Ishikawa (cell line): ENCODE measurements at regions not wholly inside any gene's neighbourhood (a gene's known extent, or its start where the extent isn't known, plus 50 kb on each side); places are given as distances from the start of the nearest gene placed in this dataset.

Experiments used
- EGR1 ChIP-seq: IDR thresholded peaks from 2 replicates; pipeline ENCODE4 v1.6.1; 2012
- EP300 ChIP-seq: IDR thresholded peaks from 2 replicates; pipeline ENCODE4 v1.6.1; 2012; ENCODE audit warnings: borderline replicate concordance
- FOXM1 ChIP-seq: IDR thresholded peaks from 2 replicates; pipeline ENCODE4 v1.6.1; 2012; ENCODE audit warnings: low read depth, borderline replicate concordance
- RAD21 ChIP-seq: IDR thresholded peaks from 2 replicates; pipeline ENCODE4 v1.6.1; 2012; ENCODE audit warnings: low read depth
- REST ChIP-seq: IDR thresholded peaks from 2 replicates; pipeline ENCODE4 v1.6.1; 2012; ENCODE audit warnings: low read depth, mild to moderate bottlenecking
- TAF1 ChIP-seq: IDR thresholded peaks from 2 replicates; pipeline ENCODE4 v1.6.1; 2012; ENCODE audit warnings: low read depth, mild to moderate bottlenecking
- TCF12 ChIP-seq: IDR thresholded peaks from 2 replicates; pipeline ENCODE4 v1.6.1; 2012; ENCODE audit warnings: low read depth
- YY1 ChIP-seq: IDR thresholded peaks from 2 replicates; pipeline ENCODE4 v1.6.1; 2012; ENCODE audit warnings: low read depth
- TF ChIP-seq, protein P1 (sequence below): IDR thresholded peaks from 2 replicates; pipeline ENCODE4 v1.6.1; 2012
- TF ChIP-seq, protein P2 (sequence below): IDR thresholded peaks from 2 replicates; pipeline ENCODE4 v1.6.1; 2012

DNA sequence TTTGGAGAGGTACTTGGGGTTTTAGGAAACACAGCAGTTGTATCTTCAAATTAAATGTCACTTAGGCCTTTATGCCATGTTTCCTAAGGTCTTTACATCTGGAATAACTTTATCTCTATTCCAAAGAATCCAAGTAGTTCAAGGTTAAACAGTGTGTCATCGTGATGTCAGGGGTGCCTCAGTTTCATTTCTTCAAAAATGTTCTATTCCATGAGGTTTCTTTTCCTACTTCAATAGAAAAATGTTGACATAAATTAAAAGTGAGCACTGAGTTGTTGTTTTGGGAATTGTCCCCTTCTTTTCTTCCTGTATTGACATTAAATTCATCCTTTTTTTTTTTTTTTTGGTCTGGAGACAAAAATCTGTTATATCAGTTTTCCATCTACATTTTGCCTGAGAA is 160.6 kb upstream of the C21orf91 start:
- TF ChIP-seq, protein P1, sequence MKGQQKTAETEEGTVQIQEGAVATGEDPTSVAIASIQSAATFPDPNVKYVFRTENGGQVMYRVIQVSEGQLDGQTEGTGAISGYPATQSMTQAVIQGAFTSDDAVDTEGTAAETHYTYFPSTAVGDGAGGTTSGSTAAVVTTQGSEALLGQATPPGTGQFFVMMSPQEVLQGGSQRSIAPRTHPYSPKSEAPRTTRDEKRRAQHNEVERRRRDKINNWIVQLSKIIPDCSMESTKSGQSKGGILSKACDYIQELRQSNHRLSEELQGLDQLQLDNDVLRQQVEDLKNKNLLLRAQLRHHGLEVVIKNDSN = no peak
- TF ChIP-seq REST (no peak), EP300 (no peak), FOXM1 (no peak), TAF1 (no peak), YY1 (no peak), RAD21 (no peak), TCF12 (no peak), EGR1 (no peak)
- TF ChIP-seq, protein P2, sequence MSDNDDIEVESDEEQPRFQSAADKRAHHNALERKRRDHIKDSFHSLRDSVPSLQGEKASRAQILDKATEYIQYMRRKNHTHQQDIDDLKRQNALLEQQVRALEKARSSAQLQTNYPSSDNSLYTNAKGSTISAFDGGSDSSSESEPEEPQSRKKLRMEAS = no peak
